NCI-H1930 (cell line): ENCODE measurements at regions not wholly inside any gene's neighbourhood (a gene's known extent, or its start where the extent isn't known, plus 50 kb on each side); places are given as distances from the start of the nearest gene placed in this dataset.

Experiments
- DNase-seq, 2 experiments: peaks; one replicate each; lab custom pipeline; 2025; lab: John Stamatoyannopoulos, UW

DNA sequence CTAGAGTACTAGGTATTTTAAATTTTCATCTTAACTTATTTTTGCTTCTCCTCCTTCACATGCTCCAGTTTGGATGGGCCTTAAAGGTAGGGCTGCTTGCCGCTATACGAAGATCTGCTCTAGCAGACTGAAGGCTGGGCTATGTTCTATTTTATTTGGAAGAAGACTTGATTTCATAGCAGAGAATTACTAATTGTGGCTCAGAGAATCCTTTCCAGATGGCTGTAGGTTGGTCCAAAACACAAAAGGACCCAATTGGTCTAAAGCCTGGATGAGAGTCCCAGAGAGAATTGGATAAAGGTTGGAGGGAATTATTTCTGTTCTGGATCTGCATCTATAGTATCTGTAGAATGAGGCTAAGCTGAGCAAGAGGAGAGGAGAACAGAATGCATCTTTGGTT lies 719.4 kb upstream of the PTBP2 start:
- DNase-seq, result no peak

DNA sequence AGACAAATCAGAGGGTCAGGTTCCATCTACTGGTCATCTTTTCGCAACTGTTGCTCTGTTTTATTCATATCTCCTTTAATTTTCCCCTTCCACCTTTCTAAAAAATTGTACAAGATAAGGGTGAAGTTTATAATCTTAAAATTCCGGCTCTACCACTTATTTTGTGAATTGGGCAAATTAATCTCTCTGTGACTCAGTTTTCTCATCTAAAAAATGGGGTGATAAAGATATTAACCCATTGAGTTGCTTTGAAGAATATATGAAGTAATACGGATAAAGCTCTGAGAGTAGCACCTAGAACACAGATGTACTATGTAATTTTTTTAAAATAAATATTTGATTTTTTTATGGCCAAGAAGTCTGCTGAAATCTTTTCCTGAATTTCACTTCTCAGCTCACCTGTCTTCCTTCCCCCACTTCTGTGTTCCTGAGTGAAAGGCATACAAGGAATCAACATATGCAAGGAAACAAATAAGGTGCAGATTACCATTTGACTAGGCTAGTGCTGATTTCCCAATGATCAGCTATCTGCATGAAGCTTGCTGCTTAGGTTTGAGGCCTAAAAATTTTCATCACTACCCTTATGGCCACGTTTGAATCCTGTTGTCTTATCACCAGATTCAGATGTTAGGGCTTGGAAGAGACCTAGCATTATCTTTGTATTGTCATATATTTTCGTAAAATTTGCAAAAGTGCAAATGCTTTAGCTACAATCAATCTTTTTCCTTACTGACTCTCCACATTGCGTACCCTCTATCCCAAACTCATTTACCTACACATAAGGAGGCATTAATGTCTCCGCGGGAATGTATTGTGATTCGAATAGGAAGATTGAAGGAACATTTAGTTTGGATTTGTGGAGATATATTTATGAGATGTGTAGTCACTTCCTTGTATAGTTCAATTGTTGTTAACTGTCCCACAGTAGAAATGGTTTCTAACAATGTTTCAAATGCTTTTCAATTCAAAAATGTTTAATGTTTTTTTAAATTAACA lies 718.3 kb upstream of the PTBP2 start:
- DNase-seq, result no peak

DNA sequence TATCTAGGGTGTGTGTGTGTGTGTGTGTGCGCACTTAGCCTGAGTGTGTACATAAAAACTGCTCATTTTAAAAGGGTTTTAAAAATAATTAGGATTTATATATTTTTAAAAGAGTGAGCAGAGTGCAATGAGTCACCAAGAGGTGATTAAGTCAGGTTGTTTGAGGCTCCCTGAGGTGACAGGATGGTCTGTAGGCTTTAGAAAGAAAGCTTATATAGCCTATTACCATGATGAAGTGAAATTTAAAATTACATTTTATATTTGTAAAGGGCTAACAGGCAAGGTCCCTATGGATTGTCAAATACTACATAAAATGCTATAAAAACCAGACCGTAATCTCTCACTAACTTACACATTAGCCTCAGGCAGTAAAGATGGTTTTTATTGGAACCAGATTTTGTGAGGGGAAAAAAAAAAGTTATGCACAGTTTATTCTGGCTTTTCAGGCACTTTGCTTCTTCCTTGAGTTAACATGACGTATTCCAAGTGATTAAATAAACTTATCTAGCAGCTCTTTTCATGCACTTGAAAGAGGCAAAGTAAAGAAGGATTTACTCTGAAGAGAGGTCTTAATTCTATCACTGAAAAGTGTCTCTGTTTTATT lies 711.7 kb upstream of the PTBP2 start:
- DNase-seq, result no peak

DNA sequence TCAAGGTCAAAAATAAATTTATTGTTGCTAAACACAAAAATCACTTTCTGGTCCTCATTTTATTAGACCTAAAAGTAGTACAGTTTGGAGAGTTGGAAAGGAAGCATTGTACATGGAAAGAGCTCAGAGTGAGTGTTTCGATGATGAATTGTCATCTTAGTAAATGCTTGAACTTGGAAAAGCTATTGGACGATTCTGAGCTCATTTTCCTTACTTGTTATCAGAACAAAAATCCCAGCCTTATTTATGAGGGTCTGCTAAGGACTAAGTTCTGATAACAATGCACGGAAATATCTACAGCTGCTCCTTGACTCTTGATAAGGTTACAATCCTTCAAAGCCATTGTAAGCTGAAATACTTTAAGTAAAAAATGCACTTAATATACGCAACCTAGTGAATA lies 710.0 kb upstream of the PTBP2 start:
- DNase-seq, result no peak

DNA sequence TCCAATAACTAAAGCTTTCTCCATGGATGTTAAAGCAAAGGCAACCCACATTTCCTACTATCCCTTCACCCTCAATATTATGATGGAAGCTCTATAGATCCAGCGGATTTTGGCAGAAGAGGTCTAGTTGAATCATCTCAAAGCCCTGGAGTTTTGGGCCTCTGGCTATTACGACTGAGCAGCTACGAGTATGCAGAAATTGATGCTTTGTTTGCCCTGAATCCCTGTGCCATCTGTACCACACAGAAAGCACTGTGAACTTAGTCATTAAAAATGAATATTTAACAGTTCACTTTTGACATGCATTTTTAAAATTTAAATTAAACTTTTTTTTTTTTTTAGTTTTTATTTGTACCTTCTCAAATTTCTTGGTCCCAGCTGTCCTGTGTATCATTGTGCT lies 705.4 kb upstream of the PTBP2 start:
- no peak for DNase-seq

DNA sequence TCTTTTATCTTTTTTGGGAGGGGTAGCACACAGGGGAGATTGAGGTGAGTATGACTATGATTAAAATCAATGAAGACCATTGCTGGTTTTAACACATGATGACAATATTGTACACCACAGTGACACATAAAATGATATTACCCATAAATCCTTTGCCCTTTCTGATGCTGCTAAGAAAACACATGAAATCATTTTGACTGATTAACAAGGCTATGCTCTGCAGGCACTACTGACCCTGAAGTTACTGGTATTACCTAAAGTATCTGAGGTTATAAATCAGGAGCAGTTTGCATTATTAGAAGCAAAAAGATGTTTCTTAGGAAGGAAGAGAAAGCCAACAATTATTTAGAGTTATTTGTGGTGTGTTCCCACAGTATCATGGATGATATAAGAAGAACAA lies 701.2 kb upstream of the PTBP2 start:
- DNase-seq, result no peak

DNA sequence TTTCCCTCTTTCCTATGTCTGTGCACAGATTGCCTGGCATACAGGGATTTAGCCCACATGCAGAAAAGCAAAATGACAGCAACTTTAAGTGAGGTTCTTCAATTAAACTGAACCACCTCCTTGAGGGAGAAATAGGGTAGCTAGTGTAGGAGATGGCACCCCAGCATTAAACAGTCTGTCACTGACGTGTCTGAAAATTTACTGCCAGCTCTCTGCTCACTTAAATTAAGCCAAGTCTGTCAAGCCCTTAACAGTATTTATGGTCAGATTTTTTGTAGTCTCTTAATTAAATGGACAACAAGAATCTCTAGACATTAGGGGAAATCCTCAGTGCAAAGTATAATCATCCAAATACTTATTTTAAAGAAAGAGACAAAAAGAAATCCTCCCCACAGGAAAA lies 696.5 kb upstream of the PTBP2 start:
- DNase-seq, result no peak

DNA sequence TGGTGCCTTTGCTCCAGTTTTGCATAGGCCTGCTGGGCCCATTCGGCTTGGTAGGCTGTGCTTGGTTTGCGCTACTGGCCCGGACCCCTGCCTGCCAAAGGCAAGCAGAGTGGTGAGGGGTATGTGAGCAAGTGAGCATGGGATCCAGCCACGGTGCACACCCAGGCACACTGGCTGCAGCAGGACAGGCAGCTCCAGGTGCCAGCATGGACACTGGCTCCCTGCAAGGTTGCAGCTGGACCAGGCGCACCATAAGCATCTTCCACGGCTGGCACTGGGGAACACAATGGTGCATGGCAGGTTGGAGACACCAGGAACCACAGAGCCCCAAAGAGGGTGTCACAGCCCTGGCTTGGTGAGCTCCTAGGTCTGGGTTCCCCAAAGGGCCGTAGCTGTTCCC lies 693.5 kb upstream of the PTBP2 start:
- no peak for DNase-seq

DNA sequence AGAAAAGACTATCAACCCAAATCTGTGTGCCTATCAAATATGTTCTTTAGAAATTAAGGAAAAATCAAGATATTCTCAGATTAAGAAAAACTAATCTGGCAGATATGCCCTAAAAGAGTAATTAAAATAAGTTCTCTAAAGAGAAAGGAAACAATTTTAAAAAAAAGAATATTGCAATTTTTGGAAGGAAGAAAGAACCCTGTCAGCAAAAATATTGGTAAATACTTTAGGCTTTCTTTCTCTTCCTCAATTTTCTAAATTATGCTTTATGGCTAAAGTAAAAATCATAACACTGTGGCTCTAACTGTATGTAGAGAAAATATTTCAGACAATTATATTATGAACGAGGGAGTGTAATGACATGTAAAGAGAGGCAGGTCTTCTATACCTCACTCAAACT lies 691.3 kb upstream of the PTBP2 start:
- no peak for DNase-seq

DNA sequence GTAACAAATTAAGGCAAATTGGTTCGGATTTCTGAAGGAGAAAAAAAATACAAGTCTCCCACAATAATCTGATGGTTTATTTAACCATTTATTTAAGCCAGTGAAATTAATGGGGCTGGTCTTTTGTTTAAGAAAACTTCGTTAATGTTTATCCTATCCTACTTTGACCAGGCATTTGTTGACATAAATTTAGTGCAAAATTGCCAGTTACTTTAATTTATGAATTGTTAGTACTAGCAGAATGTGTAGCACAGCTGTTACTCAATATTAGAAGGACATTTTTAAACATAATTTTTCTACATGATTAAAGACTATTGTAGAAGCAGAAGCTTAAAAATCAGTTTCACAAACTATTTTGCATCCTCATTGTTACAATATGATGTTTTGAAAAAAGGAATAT lies 687.6 kb upstream of the PTBP2 start:
- DNase-seq, result no peak

DNA sequence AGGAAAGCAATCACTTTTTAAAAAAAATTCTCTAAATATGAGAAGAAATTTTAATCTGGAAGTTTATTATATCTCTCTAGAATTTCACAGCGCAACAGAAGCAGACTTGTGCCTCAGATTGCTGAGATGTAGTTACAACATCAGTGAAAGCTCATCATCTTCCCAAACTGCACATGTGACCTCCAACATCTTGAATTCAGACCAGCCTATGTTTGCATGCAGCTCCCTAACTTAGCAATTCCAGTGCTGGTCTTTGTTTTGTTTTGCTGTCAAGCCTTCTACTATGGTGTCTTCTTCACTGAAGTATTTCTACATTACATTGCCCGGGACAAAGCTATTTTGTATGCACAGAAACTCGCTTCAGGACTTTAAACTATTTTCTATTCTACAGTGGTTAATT lies 684.8 kb upstream of the PTBP2 start:
- no peak for DNase-seq

DNA sequence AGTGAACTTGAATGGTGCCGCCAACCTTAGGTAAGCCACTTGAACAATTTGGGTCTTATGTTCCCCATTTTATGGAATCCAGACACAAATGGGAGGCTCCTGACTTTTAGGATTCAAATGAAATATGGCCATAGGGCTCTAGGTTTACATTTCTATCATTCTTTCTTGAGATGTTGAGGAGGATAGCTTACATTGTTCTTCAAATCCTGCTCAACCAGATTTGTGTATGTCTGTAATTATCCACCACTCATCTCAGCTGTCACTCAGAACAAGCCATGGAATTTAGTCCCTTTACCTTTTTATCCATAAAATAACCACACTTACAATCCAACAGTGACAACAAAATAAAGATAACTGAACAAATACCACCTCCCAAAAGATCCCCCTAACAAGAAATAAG lies 682.9 kb upstream of the PTBP2 start:
- DNase-seq, result no peak

DNA sequence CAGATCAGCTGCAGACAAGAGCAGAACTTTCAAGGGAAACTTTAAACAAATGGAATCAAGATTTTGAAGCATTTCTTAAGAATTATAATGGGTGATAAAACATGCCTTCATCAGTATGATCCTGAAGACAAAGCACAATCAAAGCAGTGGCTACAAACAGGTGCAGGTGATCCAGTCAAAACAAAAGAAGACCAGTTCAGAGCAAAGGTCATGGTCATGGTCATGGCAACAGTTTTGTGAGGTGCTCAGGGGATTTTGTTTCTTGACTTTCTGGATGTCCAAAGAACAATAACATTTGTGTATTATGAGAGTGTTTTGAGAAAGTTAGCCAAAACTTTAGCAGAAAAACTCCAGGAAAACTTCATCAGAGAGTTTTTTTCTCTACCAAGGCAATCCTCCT lies 681.7 kb upstream of the PTBP2 start:
- DNase-seq, result no peak

DNA sequence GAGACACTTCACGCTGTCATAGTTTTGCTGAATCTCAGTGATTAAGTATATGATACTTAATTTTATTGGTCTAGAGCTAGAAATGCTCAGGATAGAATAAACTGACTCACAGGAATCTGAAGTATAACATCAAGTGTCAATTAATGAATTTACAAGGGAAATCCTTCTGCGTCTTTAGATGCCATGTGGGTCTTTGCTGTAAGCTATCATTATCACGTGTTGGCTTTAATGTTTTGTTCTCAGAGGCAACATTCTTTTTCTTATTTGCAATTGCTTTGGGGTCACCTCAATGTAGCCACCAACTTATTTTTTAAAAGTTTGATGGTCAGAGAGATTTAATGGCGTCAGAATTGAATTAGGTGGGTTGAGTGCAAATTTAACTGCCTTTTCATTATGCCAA lies 680.1 kb upstream of the PTBP2 start:
- DNase-seq, result no peak

DNA sequence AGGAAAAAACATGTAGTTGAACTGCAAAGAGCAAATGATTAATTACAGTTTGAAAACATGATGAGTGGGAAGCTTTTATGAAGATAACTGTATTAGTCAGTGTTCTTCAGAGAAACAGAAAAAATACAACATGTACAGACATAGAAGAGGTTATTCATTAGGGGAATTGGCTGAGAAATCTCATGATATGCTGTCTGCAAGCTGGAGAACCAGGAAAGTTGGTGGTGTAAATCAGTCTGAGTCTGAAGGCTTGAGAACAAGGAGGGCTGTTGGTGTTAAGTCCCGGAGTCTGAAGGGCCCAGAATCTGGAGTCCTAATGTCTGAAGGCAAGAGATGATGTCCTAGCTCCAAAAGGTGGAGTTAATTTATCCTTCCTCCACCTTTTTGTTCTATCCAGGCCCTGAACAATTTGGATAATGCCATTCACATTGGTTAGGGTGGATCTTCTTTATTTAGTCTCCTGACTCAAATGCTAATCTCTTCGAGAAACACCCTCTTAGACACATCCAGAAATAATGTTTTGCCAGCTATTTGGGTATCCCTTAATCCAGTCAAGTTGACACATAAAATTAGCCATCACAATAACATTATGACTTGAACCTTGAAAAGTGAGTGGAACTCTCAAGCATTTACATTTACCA lies 672.9 kb upstream of the PTBP2 start:
- DNase-seq, result no peak

DNA sequence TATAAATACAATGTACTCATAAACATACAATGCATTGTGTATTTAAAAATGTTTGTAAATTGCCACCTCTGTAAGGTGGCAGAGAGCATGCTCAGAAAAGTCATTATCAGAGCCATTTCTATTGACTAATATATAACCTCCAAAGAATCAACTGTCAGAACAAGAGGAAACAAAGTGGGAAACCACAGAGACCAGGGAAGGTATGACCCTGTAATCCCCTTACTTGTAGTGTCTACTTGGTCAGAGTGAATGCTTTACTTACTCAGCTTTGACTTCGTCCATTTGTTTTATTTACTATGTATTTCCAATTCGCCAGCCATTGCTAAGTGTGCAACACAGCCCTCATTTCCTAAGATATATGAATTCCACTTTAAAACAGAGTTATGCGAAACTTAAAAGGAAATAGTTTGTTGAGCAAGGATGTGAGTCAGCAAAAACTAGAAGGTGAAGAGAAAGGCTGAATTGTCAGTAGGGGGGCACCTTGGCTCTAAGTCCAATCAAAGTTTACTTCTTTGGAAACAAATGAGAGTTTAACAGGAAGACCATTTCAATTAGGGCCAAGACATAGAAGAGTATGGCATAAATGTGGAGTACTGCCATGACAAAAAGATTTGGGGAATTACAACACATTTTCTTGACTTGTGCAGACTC lies 671.7 kb upstream of the PTBP2 start:
- no peak for DNase-seq

DNA sequence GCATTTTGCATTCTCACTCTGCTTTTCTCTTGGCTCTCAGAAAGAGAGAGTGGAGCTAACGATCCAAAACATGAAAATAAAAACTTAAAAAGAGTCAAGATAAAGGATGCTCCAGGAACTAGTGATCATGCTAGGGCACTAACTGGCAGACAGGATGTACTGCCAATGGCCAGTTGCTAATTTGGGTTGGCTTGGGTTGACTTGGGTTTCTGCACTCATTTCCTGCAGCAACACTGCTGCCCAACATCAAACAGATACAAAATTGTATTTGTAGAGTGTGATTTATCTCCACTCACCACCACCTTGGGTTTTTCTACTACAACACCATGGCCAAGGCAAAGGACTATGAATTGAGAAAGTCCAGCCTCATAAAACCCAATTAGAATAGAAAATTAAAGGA lies 662.3 kb upstream of the PTBP2 start:
- DNase-seq, result no peak

DNA sequence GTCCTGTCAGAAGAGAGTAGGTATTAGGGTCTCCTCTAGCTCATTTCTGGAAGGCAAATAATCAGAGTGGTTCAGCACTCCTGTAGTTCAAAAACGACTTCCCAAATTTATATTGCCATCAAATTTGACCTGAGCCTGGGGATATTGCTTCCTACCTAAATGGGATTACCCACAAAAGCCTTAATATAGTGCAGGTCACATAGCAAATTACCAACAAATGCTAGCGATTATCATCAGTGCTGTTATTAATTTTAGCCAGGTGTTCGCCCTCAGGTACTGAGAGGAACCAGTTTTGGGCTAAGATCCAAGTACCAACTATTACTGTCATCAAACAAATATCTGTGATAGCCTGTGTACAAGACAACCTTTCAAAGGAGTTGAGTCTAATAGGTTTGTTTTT lies 661.8 kb upstream of the PTBP2 start:
- DNase-seq, result peak in 1 of 2 experiments; percentile 1

DNA sequence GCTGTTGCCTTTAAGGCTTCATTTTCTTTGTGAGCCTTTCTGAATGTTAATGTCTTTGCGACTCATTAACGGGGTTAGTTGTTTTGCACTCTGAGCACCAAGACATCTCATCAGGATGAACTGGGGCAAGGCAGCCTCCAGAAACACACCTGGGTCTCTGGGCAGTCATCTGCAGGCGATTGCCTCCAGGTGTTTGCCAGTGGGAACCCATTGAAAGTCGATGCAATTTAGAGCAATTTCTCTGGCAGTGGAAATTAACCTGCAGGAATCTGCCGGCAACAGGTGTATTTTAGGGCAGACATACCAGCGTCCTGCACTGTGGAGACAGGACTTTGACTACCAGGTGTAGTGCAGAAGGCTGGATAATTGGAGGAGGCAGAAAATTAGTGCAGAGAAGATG lies 661.0 kb upstream of the PTBP2 start:
- peak; percentile 9 to 39 for DNase-seq

DNA sequence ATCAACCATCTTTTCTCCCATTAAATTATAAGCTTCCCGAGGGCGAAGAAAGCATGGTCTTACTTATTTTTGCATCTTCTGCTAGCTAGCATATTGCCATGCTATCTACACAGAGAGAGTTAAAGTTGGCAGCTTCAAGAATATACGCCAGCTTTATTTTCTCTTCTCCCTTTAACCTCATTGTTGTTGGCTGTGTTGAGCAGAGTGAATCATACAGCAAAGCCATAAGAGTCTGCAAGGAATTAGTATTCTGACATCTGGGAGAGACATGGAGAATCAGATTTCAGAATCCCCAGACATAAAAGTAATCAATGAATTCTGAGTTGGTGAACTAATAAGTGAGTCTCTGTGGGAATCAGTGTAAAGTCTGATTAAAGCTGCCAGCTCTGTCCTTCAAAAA lies 649.6 kb upstream of the PTBP2 start:
- no peak for DNase-seq

DNA sequence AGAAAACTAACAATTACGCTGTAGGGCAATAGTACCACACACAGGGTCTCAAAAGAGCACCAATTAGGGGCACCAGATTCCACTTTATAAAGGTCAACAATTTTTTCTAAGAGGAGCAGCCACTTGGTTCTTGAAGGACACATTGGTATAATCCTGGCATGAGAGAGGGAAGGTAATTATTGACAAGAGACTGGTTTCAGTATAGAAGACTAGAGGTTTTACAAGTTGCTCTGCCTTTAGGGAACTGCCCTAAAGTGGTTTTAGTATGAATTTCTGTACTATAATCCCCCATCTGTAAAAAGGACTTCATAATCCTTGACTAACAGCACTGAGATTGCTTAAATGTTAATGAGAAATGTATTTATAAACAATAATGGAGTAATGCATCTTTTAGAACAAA lies 648.5 kb upstream of the PTBP2 start:
- DNase-seq, result no peak

DNA sequence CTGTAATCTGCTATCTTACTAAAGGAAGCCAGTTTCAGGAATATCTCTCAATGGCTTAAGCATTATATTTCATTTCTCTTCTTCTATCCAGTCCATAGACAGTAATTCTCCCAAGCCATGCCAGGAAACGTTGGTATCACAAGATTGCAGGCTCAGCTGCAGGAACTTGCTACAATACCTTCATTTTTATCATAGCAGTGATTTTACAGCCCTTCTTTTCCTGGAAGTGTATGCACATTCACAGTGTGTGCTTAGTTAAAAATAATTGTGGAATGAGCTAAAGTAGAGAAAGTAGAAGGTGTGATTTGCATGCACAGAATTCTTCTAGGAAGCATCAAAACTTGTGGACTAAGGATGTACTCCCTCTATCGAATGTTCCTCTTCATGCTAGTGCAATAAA lies 647.2 kb upstream of the PTBP2 start:
- DNase-seq, result no peak
